WTC11 (cell line): ENCODE measurements at regions not wholly inside any gene's neighbourhood (a gene's known extent, or its start where the extent isn't known, plus 50 kb on each side); places are given as distances from the start of the nearest gene placed in this dataset.

Experiments
- CREB1 ChIP-seq: sonication (generic); formaldehyde crosslinking; IDR thresholded peaks from 2 replicates; pipeline ENCODE4 v1.8.0; 2023; ENCODE audit warnings: mild to moderate bottlenecking, missing genetic modification reagents
- NFYB ChIP-seq: sonication (generic); formaldehyde crosslinking; conservative IDR thresholded peaks from 2 replicates; pipeline ENCODE4 v1.8.0; 2022; ENCODE audit warnings: low read depth, missing genetic modification reagents
- ZNF232 ChIP-seq: sonication (generic); formaldehyde crosslinking; IDR thresholded peaks from 2 replicates; pipeline ENCODE4 v1.8.0; 2022; ENCODE audit warnings: mild to moderate bottlenecking, missing genetic modification reagents

DNA sequence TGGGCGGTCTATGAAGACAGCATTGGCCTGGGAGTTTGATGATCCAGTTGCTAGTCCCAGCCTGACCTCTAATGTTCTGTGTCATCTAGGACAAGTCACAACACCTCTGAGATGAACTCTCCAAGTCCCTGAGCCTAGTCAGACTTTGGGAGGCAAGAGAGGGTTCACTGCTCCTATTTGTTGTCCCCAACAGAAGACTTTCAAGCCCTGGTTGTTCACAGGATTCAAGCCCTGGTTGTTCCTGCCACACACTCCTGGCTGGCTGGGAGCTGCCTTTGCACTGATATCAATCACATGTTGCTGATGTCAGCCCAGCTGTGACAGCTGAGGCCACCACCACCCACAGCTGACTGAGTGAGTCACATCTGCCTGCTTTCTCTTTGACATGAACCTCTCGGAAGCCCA, 253.2 kb upstream of the RASGEF1B start:
- TF ChIP-seq NFYB (CRISPR knock-in tag) = no peak
- TF ChIP-seq CREB1 (CRISPR knock-in tag) = no peak
- no peak for TF ChIP-seq ZNF232
